ENCODE measurements at regions not wholly inside any gene's neighbourhood (a gene's known extent, or its start where the extent isn't known, plus 50 kb on each side); places are given as distances from the start of the nearest gene placed in this dataset.

- Histone ChIP-seq H3K9me3 (peaks cover 0 to 14% (median 0%) of the 10 kb centered on the region in 3 donors), H3K27me3 (no peaks in the 10 kb centered on the region), H3K27ac (no peak overlapping the region), H3K4me1 (no peaks in the 10 kb centered on the region), H3K36me3 (no peaks in the 10 kb centered on the region), H3K4me3 (no peak overlapping the region)
- WGBS, 2 donors (ENCODE audit: low coverage in 1 of 2): 51 to 59% methylated on average over 3 of the region's 3 CpGs
- no peak for TF ChIP-seq POLR2A (IDR thresholded peaks at IDR 0.05)
- TF ChIP-seq EP300 (IDR thresholded peaks at IDR 0.05): no peak
- no peak for TF ChIP-seq CTCF (IDR thresholded peaks at IDR 0.05)
- TF ChIP-seq POLR2AphosphoS5 (IDR thresholded peaks at IDR 0.05): no peak
- no peak for ATAC-seq
Observed at GRCh38 chr6:3557336-3557735, 100.5 kb upstream of the SLC22A23 start.

- Histone ChIP-seq H3K27me3 (no peaks in the 10 kb centered on the region), H3K27ac (no peak overlapping the region), H3K36me3 (no peaks in the 10 kb centered on the region), H3K9me3 (peaks cover 0 to 24% (median 0%) of the 10 kb centered on the region in 3 donors), H3K4me3 (no peak overlapping the region), H3K4me1 (no peaks in the 10 kb centered on the region)
- ATAC-seq: no peak
- TF ChIP-seq CTCF (IDR thresholded peaks at IDR 0.05) (no peak), EP300 (IDR thresholded peaks at IDR 0.05) (no peak), POLR2A (IDR thresholded peaks at IDR 0.05) (no peak), POLR2AphosphoS5 (IDR thresholded peaks at IDR 0.05) (no peak)
Observed at GRCh38 chr6:3553254-3553653, 96.4 kb upstream of the SLC22A23 start.

GRCh38 chr6:3551716-3552511 is 95.1 kb upstream of the SLC22A23 start:
- ATAC-seq: no peak
- Histone ChIP-seq H3K9me3 (peaks cover 0 to 24% (median 0%) of the 10 kb centered on the region in 3 donors), H3K27me3 (no peaks in the 10 kb centered on the region), H3K36me3 (no peaks in the 10 kb centered on the region), H3K27ac (no peak overlapping the region), H3K4me1 (no peaks in the 10 kb centered on the region), H3K4me3 (no peak overlapping the region)
- TF ChIP-seq EP300 (IDR thresholded peaks at IDR 0.05) (no peak), POLR2AphosphoS5 (IDR thresholded peaks at IDR 0.05) (no peak), CTCF (IDR thresholded peaks at IDR 0.05) (no peak), POLR2A (IDR thresholded peaks at IDR 0.05) (no peak)
- WGBS, 2 donors (ENCODE audit: low coverage in 1 of 2): 81 to 90% methylated on average over 4 to 5 of the region's 5 CpGs

- Histone ChIP-seq H3K27ac (no peak overlapping the region), H3K36me3 (no peaks in the 10 kb centered on the region), H3K4me3 (no peak overlapping the region), H3K9me3 (peaks cover 0 to 24% (median 0%) of the 10 kb centered on the region in 3 donors), H3K4me1 (no peaks in the 10 kb centered on the region), H3K27me3 (no peaks in the 10 kb centered on the region)
- TF ChIP-seq CTCF (IDR thresholded peaks at IDR 0.05) (no peak), POLR2AphosphoS5 (IDR thresholded peaks at IDR 0.05) (no peak), EP300 (IDR thresholded peaks at IDR 0.05) (no peak), POLR2A (IDR thresholded peaks at IDR 0.05) (no peak)
- 78 to 85% methylated on average over 5 to 7 of the region's 7 CpGs for WGBS, 2 donors (ENCODE audit: low coverage in 1 of 2)
- ATAC-seq: no peak
Observed at GRCh38 chr6:3549314-3549940, 92.6 kb upstream of the SLC22A23 start.

- ATAC-seq: no peak
- Histone ChIP-seq H3K36me3 (no peaks in the 10 kb centered on the region), H3K4me3 (no peak overlapping the region), H3K27me3 (no peaks in the 10 kb centered on the region), H3K4me1 (no peaks in the 10 kb centered on the region), H3K27ac (no peak overlapping the region), H3K9me3 (peaks cover 0 to 7% (median 0%) of the 10 kb centered on the region in 3 donors)
- 79 to 86% methylated on average over 2 of the region's 2 CpGs for WGBS, 2 donors (ENCODE audit: low coverage in 1 of 2)
- TF ChIP-seq EP300 (IDR thresholded peaks at IDR 0.05): no peak
- TF ChIP-seq CTCF (IDR thresholded peaks at IDR 0.05): no peak
- no peak for TF ChIP-seq POLR2AphosphoS5 (IDR thresholded peaks at IDR 0.05)
- TF ChIP-seq POLR2A (IDR thresholded peaks at IDR 0.05): no peak
Observed at GRCh38 chr6:3546121-3546520, 89.3 kb upstream of the SLC22A23 start.

All from gastroesophageal sphincter (tissue), 4 donors.